WERI-Rb-1 (cell line): ENCODE measurements at regions not wholly inside any gene's neighbourhood (a gene's known extent, or its start where the extent isn't known, plus 50 kb on each side); places are given as distances from the start of the nearest gene placed in this dataset.

Experiments used
- DNase-seq: peaks from one replicate; pipeline ENCODE4 v3.0.0-alpha.2; 2020
- H3K27ac ChIP-seq: fragments of 250-450 bp; sonication (Bioruptor Pico); 2 replicates; pipeline ENCODE4 v1.5.1; 2020; ENCODE audit warnings: mild to moderate bottlenecking, moderate library complexity
- H3K27me3 ChIP-seq: fragments of 250-450 bp; sonication (Bioruptor Pico); 2 replicates; pipeline ENCODE4 v1.5.1; 2021; ENCODE audit warnings: mild to moderate bottlenecking, low read depth, moderate library complexity; ENCODE audit not compliant: insufficient read depth, severe bottlenecking
- H3K36me3 ChIP-seq: fragments of 250-450 bp; sonication (Bioruptor Pico); 2 replicates; pipeline ENCODE4 v1.5.1; 2020; ENCODE audit warnings: mild to moderate bottlenecking, moderate library complexity
- H3K4me3 ChIP-seq: 2 replicates; pipeline ENCODE4 v1.5.1; 2011; ENCODE audit warnings: low read depth, mild to moderate bottlenecking, control low read depth, low read length
- H3K9me3 ChIP-seq: fragments of 250-450 bp; sonication (Bioruptor Pico); 2 replicates; pipeline ENCODE4 v1.5.1; 2021; ENCODE audit warnings: mild to moderate bottlenecking, moderate library complexity; ENCODE audit not compliant: severe bottlenecking
- TF ChIP-seq, protein P1 (sequence below): IDR thresholded peaks from 2 replicates; pipeline ENCODE4 v1.5.1; 2011; ENCODE audit warnings: low read depth, mild to moderate bottlenecking, control low read depth, inconsistent platforms, low read length

DNA sequence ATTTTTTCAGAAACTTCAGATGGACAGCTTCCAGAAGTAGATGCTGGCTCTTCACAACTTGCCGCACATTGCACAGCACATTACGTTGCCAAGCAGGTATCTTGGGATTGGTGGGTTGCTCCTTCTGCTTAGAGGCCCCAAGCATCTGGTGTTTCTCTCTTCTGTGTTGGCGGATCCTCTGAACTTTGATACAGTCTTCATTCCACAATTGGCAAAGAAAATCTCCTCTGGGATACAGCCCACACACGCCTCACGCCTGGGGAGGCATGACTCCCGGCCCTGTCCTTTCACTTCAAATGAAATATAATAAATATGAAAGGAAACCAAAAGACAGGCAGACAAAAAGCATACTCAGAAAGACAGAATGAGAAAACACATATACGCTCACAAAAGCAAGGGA is 72.3 kb upstream of the PPP2R5A start:
- Histone ChIP-seq H3K36me3 (no peaks in the 10 kb centered on the region), H3K4me3 (no peak overlapping the region), H3K27me3 (no peaks in the 10 kb centered on the region), H3K9me3 (no peaks in the 10 kb centered on the region), H3K27ac (no peak overlapping the region)
- TF ChIP-seq, protein P1, sequence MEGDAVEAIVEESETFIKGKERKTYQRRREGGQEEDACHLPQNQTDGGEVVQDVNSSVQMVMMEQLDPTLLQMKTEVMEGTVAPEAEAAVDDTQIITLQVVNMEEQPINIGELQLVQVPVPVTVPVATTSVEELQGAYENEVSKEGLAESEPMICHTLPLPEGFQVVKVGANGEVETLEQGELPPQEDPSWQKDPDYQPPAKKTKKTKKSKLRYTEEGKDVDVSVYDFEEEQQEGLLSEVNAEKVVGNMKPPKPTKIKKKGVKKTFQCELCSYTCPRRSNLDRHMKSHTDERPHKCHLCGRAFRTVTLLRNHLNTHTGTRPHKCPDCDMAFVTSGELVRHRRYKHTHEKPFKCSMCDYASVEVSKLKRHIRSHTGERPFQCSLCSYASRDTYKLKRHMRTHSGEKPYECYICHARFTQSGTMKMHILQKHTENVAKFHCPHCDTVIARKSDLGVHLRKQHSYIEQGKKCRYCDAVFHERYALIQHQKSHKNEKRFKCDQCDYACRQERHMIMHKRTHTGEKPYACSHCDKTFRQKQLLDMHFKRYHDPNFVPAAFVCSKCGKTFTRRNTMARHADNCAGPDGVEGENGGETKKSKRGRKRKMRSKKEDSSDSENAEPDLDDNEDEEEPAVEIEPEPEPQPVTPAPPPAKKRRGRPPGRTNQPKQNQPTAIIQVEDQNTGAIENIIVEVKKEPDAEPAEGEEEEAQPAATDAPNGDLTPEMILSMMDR: no peak
- DNase-seq: no peak

DNA sequence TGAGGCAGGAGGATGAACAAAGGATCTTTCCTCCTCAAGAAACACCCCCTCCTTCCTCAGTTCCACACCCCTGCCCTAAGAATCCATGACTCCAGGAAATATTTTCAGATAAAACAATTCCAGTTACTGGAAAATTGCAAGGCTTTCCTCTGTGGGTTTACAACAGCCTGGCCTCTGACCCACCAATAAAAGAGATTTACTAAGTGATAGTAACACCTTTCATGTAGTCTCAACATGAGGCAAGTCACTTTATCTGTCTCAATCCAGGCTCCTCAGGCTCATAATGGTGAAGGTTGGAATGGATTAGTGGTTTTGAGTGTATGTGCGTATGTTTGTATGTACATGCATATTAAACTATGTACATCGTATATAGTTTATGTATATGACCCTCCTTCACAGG is 71.4 kb upstream of the PPP2R5A start:
- no peak overlapping the region for H3K4me3 ChIP-seq

DNA sequence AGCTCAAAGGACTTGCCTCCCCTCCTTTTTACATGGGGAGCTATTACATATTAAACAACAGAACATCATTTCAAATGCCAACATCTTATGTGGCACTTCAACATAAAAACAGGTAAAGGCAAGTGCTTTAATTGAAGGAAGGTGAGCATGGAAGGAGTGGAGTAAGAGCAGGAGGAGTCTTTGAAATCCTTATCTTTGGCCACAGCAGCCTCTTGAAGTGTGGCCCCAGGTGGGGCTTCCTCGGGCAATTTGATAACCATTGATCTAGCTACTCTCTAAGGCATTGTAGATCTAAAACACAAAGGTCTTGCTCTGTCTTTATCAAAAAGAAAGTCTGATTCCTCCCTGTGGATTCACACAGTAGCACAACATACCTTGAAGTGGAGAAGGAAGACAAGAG is 70.9 kb upstream of the PPP2R5A start:
- TF ChIP-seq, protein P1: no peak
- Histone ChIP-seq H3K36me3 (no peaks in the 10 kb centered on the region), H3K4me3 (no peak overlapping the region), H3K9me3 (no peaks in the 10 kb centered on the region), H3K27me3 (no peaks in the 10 kb centered on the region), H3K27ac (no peak overlapping the region)
- DNase-seq: no peak

More for the DNA sequence above, 71.4 kb upstream of the PPP2R5A start:
- TF ChIP-seq, protein P1: no peak
- no peak overlapping the region for H3K27ac ChIP-seq
- DNase-seq: no peak
- H3K9me3 ChIP-seq: no peaks in the 10 kb centered on the region
- H3K27me3 ChIP-seq: no peaks in the 10 kb centered on the region
- H3K36me3 ChIP-seq: no peaks in the 10 kb centered on the region

DNA sequence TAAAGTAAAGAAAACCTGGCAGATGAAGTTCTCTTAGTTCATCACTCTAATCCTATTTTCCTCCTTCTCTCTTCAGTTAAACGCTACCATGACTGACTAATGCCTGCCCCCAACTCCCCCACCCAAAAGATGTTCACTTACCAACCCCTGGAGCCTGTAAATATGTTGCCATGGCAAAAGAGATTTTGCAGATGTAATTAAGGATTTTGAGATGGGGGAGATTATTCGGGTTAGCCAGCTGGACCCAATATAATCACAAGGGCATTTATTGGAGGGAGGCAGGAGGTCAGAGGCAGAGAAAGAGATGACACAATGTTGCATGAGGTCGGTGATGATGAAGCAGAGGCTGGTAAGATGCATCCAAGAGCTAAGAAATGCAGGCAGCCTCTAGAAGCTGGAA is 69.3 kb upstream of the PPP2R5A start:
- Histone ChIP-seq H3K27ac (no peak overlapping the region), H3K27me3 (no peaks in the 10 kb centered on the region), H3K4me3 (no peak overlapping the region), H3K9me3 (no peaks in the 10 kb centered on the region), H3K36me3 (no peaks in the 10 kb centered on the region)
- DNase-seq: peak; percentile 41
- TF ChIP-seq, protein P1: no peak

DNA sequence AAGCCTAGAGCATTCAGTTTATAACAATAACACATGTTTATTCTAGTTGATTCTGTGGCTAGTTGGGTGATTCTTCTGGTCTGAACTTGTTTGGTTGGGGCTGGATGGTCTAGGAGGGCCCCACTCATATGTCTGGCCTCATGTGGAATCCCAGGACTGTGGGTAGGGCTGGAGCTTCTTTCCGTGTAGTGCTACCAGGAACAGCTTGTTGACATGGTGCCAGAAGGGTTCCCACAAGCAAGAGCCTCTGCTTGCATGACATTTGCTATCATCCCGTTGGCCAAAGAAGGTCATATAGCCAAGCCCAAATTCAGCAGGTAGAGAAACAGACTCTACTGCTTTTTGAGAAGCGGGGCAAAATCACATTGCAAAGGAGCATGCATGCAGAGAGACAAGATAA is 67.6 kb upstream of the PPP2R5A start:
- Histone ChIP-seq H3K27me3 (no peaks in the 10 kb centered on the region), H3K27ac (no peak overlapping the region)

DNA sequence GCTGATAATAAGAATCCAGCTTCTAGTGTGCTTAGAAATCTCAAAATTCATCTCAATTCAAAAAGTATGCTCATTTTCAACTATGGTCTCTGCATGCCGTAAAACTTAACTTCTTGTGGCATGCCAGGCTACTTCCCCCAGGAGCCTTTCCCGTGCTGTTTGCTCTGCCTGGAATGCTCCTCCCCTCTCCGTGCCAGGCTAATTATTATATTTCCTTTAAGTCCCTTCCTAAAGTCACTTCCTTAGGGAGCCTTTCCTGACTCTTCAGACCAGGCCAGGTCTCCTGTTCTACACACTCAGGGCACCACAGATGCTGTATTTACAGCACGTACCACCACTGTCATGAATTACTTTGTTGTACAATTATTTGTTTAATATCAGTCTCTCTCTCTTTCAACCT is 67.1 kb upstream of the PPP2R5A start:
- TF ChIP-seq, protein P1: no peak

More for the DNA sequence above, 67.6 kb upstream of the PPP2R5A start:
- no peaks in the 10 kb centered on the region for H3K9me3 ChIP-seq
- H3K36me3 ChIP-seq: no peaks in the 10 kb centered on the region
- H3K4me3 ChIP-seq: no peak overlapping the region
- no peak for DNase-seq
- TF ChIP-seq, protein P1: no peak

More for the DNA sequence above, 67.1 kb upstream of the PPP2R5A start:
- no peaks in the 10 kb centered on the region for H3K9me3 ChIP-seq
- DNase-seq: no peak
- no peaks in the 10 kb centered on the region for H3K27me3 ChIP-seq
- H3K36me3 ChIP-seq: no peaks in the 10 kb centered on the region
- no peak overlapping the region for H3K4me3 ChIP-seq
- no peak overlapping the region for H3K27ac ChIP-seq
